ENCODE measurements at regions not wholly inside any gene's neighbourhood (a gene's known extent, or its start where the extent isn't known, plus 50 kb on each side); places are given as distances from the start of the nearest gene placed in this dataset.
A peak's percentile ranks its signal among the peaks of the same experiment; 100 is the strongest.

DNA sequence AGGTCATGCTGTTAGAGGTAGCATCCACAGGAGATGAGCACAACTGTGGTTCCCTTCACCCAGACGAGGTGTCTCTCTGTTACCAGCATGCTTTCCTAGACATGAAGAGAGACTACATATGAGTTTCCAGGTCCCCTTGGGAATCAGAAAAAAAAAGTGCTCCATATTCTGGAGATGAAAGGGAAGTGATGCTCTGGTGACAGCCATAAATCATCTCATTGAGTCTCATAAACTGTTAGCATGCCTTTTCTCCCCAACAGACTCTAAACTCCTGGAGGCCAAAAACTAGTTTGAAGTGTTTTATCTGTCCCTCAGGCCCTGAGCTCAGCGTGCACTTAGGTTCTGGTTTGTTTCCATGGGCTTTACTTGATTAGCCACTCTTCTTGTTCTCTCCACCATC is 124.6 kb upstream of the CREB1 start (continued):
- TF ChIP-seq, protein P1, sequence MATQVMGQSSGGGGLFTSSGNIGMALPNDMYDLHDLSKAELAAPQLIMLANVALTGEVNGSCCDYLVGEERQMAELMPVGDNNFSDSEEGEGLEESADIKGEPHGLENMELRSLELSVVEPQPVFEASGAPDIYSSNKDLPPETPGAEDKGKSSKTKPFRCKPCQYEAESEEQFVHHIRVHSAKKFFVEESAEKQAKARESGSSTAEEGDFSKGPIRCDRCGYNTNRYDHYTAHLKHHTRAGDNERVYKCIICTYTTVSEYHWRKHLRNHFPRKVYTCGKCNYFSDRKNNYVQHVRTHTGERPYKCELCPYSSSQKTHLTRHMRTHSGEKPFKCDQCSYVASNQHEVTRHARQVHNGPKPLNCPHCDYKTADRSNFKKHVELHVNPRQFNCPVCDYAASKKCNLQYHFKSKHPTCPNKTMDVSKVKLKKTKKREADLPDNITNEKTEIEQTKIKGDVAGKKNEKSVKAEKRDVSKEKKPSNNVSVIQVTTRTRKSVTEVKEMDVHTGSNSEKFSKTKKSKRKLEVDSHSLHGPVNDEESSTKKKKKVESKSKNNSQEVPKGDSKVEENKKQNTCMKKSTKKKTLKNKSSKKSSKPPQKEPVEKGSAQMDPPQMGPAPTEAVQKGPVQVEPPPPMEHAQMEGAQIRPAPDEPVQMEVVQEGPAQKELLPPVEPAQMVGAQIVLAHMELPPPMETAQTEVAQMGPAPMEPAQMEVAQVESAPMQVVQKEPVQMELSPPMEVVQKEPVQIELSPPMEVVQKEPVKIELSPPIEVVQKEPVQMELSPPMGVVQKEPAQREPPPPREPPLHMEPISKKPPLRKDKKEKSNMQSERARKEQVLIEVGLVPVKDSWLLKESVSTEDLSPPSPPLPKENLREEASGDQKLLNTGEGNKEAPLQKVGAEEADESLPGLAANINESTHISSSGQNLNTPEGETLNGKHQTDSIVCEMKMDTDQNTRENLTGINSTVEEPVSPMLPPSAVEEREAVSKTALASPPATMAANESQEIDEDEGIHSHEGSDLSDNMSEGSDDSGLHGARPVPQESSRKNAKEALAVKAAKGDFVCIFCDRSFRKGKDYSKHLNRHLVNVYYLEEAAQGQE (IDR thresholded peaks at IDR 0.05; ENCODE audit: low read depth, low read length), result no peak
- TF ChIP-seq, protein P2, sequence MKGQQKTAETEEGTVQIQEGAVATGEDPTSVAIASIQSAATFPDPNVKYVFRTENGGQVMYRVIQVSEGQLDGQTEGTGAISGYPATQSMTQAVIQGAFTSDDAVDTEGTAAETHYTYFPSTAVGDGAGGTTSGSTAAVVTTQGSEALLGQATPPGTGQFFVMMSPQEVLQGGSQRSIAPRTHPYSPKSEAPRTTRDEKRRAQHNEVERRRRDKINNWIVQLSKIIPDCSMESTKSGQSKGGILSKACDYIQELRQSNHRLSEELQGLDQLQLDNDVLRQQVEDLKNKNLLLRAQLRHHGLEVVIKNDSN (IDR thresholded peaks at IDR 0.05; ENCODE audit: borderline replicate concordance, low read depth), result no peak
- TF ChIP-seq, protein P3, sequence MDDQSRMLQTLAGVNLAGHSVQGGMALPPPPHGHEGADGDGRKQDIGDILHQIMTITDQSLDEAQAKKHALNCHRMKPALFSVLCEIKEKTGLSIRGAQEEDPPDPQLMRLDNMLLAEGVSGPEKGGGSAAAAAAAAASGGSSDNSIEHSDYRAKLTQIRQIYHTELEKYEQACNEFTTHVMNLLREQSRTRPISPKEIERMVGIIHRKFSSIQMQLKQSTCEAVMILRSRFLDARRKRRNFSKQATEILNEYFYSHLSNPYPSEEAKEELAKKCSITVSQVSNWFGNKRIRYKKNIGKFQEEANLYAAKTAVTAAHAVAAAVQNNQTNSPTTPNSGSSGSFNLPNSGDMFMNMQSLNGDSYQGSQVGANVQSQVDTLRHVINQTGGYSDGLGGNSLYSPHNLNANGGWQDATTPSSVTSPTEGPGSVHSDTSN (IDR thresholded peaks at IDR 0.05), result no peak
- TF ChIP-seq, protein P4, sequence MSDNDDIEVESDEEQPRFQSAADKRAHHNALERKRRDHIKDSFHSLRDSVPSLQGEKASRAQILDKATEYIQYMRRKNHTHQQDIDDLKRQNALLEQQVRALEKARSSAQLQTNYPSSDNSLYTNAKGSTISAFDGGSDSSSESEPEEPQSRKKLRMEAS (IDR thresholded peaks at IDR 0.05; ENCODE audit: low read depth), result no peak
- no peak for TF ChIP-seq YY1 (IDR thresholded peaks at IDR 0.05; ENCODE audit: low read depth)

DNA sequence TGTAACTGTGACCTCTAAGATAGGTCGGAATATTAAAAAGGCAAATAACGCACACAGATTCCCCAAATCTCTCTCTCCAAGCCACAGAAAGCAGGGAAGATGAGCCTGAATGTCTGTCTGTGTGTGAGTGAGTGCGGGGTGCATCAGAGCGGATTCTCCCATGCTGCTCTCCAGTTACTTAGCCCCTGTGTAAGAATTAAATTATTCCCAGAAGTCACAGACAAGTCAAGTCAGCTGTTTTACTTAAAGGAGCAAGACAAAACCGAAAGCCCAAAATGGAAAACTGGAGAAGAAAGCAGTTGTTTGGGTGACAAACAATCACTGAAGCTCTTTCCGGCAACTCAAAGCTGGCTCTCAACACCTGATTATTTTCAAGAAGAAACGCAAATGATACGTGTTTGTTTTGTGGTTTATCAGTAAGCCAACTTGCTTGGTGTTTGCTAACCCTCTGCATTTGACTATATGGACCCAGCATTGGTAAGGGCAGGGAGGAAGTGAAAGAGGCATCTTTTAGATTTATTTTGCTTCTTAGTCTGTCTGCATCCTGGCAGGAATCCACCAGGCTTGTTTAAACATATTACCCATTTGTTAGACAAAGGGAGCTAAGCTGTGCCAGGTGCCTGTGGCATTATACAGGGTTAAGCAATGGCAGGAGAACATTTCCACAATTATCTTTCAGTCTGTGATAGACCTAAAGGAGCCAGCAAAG is 121.5 kb upstream of the CREB1 start:
- no peaks in the 10 kb centered on the region for H3K9me3 ChIP-seq
- CTCF ChIA-PET, result interaction anchor here (1.2 kb wide), 1 partner anchor 10 kb away, joined by 3 read pairs; no protein-coding TSS in a partner anchor
- H3K36me3 ChIP-seq (replicated peaks in 1 of 2; ENCODE audit: control insufficient read depth in 1 of 2, insufficient read depth in 2 of 2, low read length in 1 of 2), result no peaks in the 10 kb centered on the region
- no peak for DNase-seq
- POLR2A ChIA-PET, result interaction anchor here (0.6 to 1.8 kb wide), 4 partner anchors 10 to 347 kb away, joined by 3 to 5 read pairs (median 3); partner anchors contain the start of gene KLF7
- H3F3A ChIP-seq (replicated peaks; ENCODE audit: insufficient read depth), result no peaks in the 10 kb centered on the region
- H3K4me2 ChIP-seq, result 0 out of 2 replicates have a peak overlapping the region, but pooled peaks have one; percentile 3
- H3K9ac ChIP-seq, result no peak overlapping the region
- no peaks in the 10 kb centered on the region for H3K27me3 ChIP-seq (ENCODE audit: insufficient read depth)
- H3K79me2 ChIP-seq (ENCODE audit: insufficient read depth), result no peaks in the 10 kb centered on the region
- H4K20me1 ChIP-seq (ENCODE audit: insufficient read depth), result no peaks in the 10 kb centered on the region
- peaks cover 18 to 31% of the 10 kb centered on the region in 2 experiments; a peak in 3 of 4 replicates for H3K4me1 ChIP-seq (ENCODE audit: control insufficient read depth in 1 of 2, insufficient read depth in 2 of 2, low read depth in 1 of 2, low read length in 1 of 2)
- peak overlapping the region; percentile 86 for H2AFZ ChIP-seq (ENCODE audit: low read depth)
- 80% methylated on average over 8 of the region's 8 CpGs for WGBS (ENCODE audit: low lambda C conversion rate)
- no peaks in the 10 kb centered on the region for H3K9me2 ChIP-seq
- peak overlapping the region in 1 of 2 experiments; percentile 92; a peak in 2 of 4 replicates for H3K27ac ChIP-seq (ENCODE audit: low read depth in 2 of 2, low read length in 1 of 2)
- H3K4me3 ChIP-seq (ENCODE audit: low read depth in 2 of 2, low read length in 1 of 2), result no peak overlapping the region
- TF ChIP-seq, protein P1 (IDR thresholded peaks at IDR 0.05; ENCODE audit: low read depth, low read length), result no peak
- no peak for TF ChIP-seq SIN3A (IDR thresholded peaks at IDR 0.05; ENCODE audit: borderline replicate concordance, low read depth, low read length)
- TF ChIP-seq RCOR1 (IDR thresholded peaks at IDR 0.05; ENCODE audit: low read length), result 0 out of 2 replicates have a peak, but pooled peaks have one; percentile 22
- TF ChIP-seq EZH2phosphoT487 (IDR thresholded peaks at IDR 0.05; ENCODE audit: borderline replicate concordance, low read depth), result no peak
- TF ChIP-seq, protein P5, sequence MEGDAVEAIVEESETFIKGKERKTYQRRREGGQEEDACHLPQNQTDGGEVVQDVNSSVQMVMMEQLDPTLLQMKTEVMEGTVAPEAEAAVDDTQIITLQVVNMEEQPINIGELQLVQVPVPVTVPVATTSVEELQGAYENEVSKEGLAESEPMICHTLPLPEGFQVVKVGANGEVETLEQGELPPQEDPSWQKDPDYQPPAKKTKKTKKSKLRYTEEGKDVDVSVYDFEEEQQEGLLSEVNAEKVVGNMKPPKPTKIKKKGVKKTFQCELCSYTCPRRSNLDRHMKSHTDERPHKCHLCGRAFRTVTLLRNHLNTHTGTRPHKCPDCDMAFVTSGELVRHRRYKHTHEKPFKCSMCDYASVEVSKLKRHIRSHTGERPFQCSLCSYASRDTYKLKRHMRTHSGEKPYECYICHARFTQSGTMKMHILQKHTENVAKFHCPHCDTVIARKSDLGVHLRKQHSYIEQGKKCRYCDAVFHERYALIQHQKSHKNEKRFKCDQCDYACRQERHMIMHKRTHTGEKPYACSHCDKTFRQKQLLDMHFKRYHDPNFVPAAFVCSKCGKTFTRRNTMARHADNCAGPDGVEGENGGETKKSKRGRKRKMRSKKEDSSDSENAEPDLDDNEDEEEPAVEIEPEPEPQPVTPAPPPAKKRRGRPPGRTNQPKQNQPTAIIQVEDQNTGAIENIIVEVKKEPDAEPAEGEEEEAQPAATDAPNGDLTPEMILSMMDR (IDR thresholded peaks at IDR 0.05), result no peak
- TF ChIP-seq RAD21 (IDR thresholded peaks at IDR 0.05; ENCODE audit: low read length), result no peak
- TF ChIP-seq TEAD4 (IDR thresholded peaks at IDR 0.05; ENCODE audit: borderline replicate concordance, insufficient read depth), result no peak
- TF ChIP-seq TAF1 (IDR thresholded peaks at IDR 0.05; ENCODE audit: borderline replicate concordance, low read depth, low read length), result no peak
- TF ChIP-seq, protein P6, sequence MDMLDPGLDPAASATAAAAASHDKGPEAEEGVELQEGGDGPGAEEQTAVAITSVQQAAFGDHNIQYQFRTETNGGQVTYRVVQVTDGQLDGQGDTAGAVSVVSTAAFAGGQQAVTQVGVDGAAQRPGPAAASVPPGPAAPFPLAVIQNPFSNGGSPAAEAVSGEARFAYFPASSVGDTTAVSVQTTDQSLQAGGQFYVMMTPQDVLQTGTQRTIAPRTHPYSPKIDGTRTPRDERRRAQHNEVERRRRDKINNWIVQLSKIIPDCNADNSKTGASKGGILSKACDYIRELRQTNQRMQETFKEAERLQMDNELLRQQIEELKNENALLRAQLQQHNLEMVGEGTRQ (IDR thresholded peaks at IDR 0.05; ENCODE audit: borderline replicate concordance, low read depth, low read length), result no peak
- TF ChIP-seq GATA2 (CRISPR knock-in tag; IDR thresholded peaks at IDR 0.05), result peak; percentile 23; the same call in 1 of the 2 replicates
